ENCODE measurements at regions not wholly inside any gene's neighbourhood (a gene's known extent, or its start where the extent isn't known, plus 50 kb on each side); places are given as distances from the start of the nearest gene placed in this dataset.

DNA sequence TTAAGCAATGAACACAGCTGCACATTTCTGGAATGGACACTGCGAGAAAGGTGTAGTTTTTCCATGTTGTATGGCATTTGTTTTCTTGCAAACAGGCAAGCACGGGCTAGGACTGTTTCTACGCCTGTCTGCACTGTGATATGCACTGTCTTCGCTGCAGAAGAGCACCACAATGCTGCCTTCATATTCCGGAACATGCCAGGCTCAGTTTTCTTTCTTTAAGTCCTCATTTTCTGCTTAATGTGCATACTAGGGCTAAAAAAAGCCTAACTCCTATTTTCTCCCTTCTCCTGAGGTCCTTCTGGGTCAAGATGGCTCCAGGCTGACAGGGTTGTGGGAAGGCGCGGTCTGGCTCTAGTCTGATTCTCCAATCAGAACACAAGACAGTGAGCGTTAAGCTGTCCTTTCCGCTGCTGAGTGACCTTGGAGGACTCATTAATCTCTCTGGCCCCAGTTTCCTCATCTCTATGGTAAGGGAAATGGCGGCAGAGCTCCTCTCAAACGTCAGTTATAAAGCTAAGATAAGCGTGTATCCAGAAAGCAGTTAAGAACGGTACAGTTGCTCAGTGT lies 379.9 kb downstream of the C6orf118 start:
- no peak overlapping the region for H3K9ac ChIP-seq (ENCODE audit: extremely low read depth, insufficient read length, low read length)
- H2BK12ac ChIP-seq (ENCODE audit: insufficient read length, low read depth, low read length), result no peak overlapping the region
- H3K4ac ChIP-seq (ENCODE audit: low read depth, low read length), result no peak overlapping the region
- H3K4me1 Mint-ChIP-seq, result peaks cover 0 to 2% of the 10 kb centered on the region in 2 experiments; a peak in 1 of 4 replicates
- no peak overlapping the region for H2AK5ac ChIP-seq (ENCODE audit: insufficient read length, low read length)
- H3K27me3 Mint-ChIP-seq (ENCODE audit: low read depth), result no peaks in the 10 kb centered on the region
- no peaks in the 10 kb centered on the region for H3K27me3 ChIP-seq (ENCODE audit: insufficient read depth, low read length)
- no peak overlapping the region for H2BK5ac ChIP-seq (ENCODE audit: insufficient read length, low read length)
- peaks cover 8 to 12% of the 10 kb centered on the region in 2 experiments for H3K9me3 Mint-ChIP-seq
- no peak for DNase-seq
- H2BK120ac ChIP-seq (ENCODE audit: low read depth, low read length, poor library complexity, severe bottlenecking), result no peak overlapping the region
- H3K79me2 ChIP-seq (ENCODE audit: insufficient read depth, low read length), result no peaks in the 10 kb centered on the region
- H4K8ac ChIP-seq (replicated peaks; ENCODE audit: insufficient read length, low read depth, low read length), result no peak overlapping the region
- no peaks in the 10 kb centered on the region for H3K4me1 ChIP-seq (ENCODE audit: insufficient read depth, low read length)
- no peak overlapping the region for H3T11ph ChIP-seq (ENCODE audit: low read length)
- H2BK15ac ChIP-seq (ENCODE audit: low read depth, low read length), result no peak overlapping the region
- no CpG with 5 or more reads among the region's 13 CpGs for WGBS (ENCODE audit: extremely low coverage, insufficient read length, low lambda C conversion rate)
- H4K20me1 ChIP-seq (ENCODE audit: control insufficient read depth, insufficient read depth, insufficient read length), result no peaks in the 10 kb centered on the region
- H3K23ac ChIP-seq (ENCODE audit: insufficient read length, low read depth, low read length), result no peak overlapping the region
- H3K27ac ChIP-seq (ENCODE audit: insufficient read length, low read depth, low read length), result no peak overlapping the region
- H3K36me3 Mint-ChIP-seq (ENCODE audit: insufficient read depth in 1 of 3, low read depth in 3 of 3), result peaks cover 0 to 11% (median 5%) of the 10 kb centered on the region in 3 experiments; a peak in 4 of 7 replicates
- H3K4me2 ChIP-seq (ENCODE audit: insufficient read depth, insufficient read length, low read length), result no peak overlapping the region
- H3K4me3 Mint-ChIP-seq, result no peak overlapping the region
- no peak overlapping the region for H2AFZ ChIP-seq (ENCODE audit: low read length)
- no peak overlapping the region for H3K14ac ChIP-seq (ENCODE audit: insufficient read depth, low read length)
- H3K23me2 ChIP-seq (ENCODE audit: insufficient read length, low read depth, low read length, poor library complexity, severe bottlenecking), result no peaks in the 10 kb centered on the region
- no peak overlapping the region for H2BK20ac ChIP-seq (ENCODE audit: low read depth, low read length, poor library complexity, severe bottlenecking)
- H3K27ac Mint-ChIP-seq, result no peak overlapping the region; a peak in 1 of 7 replicates
- no peak overlapping the region for H3K56ac ChIP-seq (ENCODE audit: insufficient read length, low read depth, low read length)
- H3K18ac ChIP-seq (ENCODE audit: insufficient read length, low read depth, low read length), result no peak overlapping the region
- no peak overlapping the region for H4K91ac ChIP-seq (ENCODE audit: insufficient read length, low read depth, low read length)
- H3K79me1 ChIP-seq (ENCODE audit: insufficient read depth, low read depth, low read length, poor library complexity, severe bottlenecking), result no peaks in the 10 kb centered on the region
- no peaks in the 10 kb centered on the region for H3K9me3 ChIP-seq (ENCODE audit: control insufficient read depth, low read depth, low read length)
- no peak overlapping the region for H4K5ac ChIP-seq (ENCODE audit: insufficient read length, low read depth, low read length)
- TF ChIP-seq, protein P1, sequence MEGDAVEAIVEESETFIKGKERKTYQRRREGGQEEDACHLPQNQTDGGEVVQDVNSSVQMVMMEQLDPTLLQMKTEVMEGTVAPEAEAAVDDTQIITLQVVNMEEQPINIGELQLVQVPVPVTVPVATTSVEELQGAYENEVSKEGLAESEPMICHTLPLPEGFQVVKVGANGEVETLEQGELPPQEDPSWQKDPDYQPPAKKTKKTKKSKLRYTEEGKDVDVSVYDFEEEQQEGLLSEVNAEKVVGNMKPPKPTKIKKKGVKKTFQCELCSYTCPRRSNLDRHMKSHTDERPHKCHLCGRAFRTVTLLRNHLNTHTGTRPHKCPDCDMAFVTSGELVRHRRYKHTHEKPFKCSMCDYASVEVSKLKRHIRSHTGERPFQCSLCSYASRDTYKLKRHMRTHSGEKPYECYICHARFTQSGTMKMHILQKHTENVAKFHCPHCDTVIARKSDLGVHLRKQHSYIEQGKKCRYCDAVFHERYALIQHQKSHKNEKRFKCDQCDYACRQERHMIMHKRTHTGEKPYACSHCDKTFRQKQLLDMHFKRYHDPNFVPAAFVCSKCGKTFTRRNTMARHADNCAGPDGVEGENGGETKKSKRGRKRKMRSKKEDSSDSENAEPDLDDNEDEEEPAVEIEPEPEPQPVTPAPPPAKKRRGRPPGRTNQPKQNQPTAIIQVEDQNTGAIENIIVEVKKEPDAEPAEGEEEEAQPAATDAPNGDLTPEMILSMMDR (conservative IDR thresholded peaks at IDR 0.05), result no peak

Data from H9 (cell line).